Lung (tissue), 11 donors: ENCODE measurements at regions not wholly inside any gene's neighbourhood (a gene's known extent, or its start where the extent isn't known, plus 50 kb on each side); places are given as distances from the start of the nearest gene placed in this dataset.

Experiments
- ATAC-seq: fragments of 200-7000 bp; cut with Tn5 transposase; one replicate; pipeline ENCODE4 v1.9.1; 2020; ENCODE audit warnings: moderate number of reproducible peaks; ENCODE audit not compliant: insufficient read depth, low FRiP score
- DNase-seq, 3 donors: peaks; one replicate each; pipeline ENCODE4 v3.0.0-alpha.2; 2013 to 2017
- H3K27ac ChIP-seq, 2 donors: one replicate each; pipeline ENCODE4 v1.5.1; 2013; ENCODE audit warnings: mild to moderate bottlenecking in 2 of 2, moderate library complexity in 2 of 2, control low read depth in 1 of 2, inconsistent platforms in 1 of 2, low read depth in 1 of 2, low read length in 1 of 2
- H3K27me3 ChIP-seq, 3 donors: one replicate each; pipeline ENCODE4 v1.5.1; 2013; ENCODE audit warnings: low read length in 2 of 3; ENCODE audit not compliant: control insufficient read depth in 3 of 3, insufficient read depth in 3 of 3
- H3K36me3 ChIP-seq, 4 donors: one replicate each; pipeline ENCODE4 v1.5.1; 2013; ENCODE audit warnings: low read length in 4 of 4, mild to moderate bottlenecking in 1 of 4, moderate library complexity in 1 of 4; ENCODE audit not compliant: control insufficient read depth in 4 of 4, insufficient read depth in 4 of 4
- H3K4me1 ChIP-seq, 5 donors: one replicate each; pipeline ENCODE4 v1.5.1; 2013; ENCODE audit warnings: low read length in 5 of 5, mild to moderate bottlenecking in 2 of 5, moderate library complexity in 1 of 5; ENCODE audit not compliant: control insufficient read depth in 5 of 5, insufficient read depth in 5 of 5
- H3K4me3 ChIP-seq: one replicate; pipeline ENCODE4 v1.5.1; 2013; ENCODE audit warnings: mild to moderate bottlenecking, control low read depth, moderate library complexity
- H3K9ac ChIP-seq, 2 donors: one replicate each; pipeline ENCODE4 v1.5.1; 2013; ENCODE audit warnings: low read length in 2 of 2, control low read depth in 1 of 2; ENCODE audit not compliant: insufficient read depth in 1 of 2
- H3K9me3 ChIP-seq, 4 donors: one replicate each; pipeline ENCODE4 v1.5.1; 2013; ENCODE audit warnings: low read length in 3 of 4, mild to moderate bottlenecking in 1 of 4, moderate library complexity in 1 of 4; ENCODE audit not compliant: control insufficient read depth in 4 of 4, insufficient read depth in 3 of 4
- WGBS, 2 donors: extraction: QIAGEN DNeasy Blood & Tissue Kit; methylation state at CpG; one replicate each; pipeline ENCODE4 v1.1.7; 2013; 5-methylcytosine and 5-hydroxymethylcytosine counted together
- TF ChIP-seq, protein P1 (sequence below): IDR thresholded peaks from 2 replicates; pipeline ENCODE4 v1.5.1; 2012; ENCODE audit warnings: mild to moderate bottlenecking; ENCODE audit errors: control extremely low read depth, extremely low read depth
- donor health status: control.
- donor health status: control.
- donor health status: Bipolar disorder and iron deficiency.
- donor health status: healthy.
- donor health status: DM: yes; HTN: yes; CAD: no.

- no peak overlapping the region for H3K9ac ChIP-seq
- H3K27me3 ChIP-seq: no peaks in the 10 kb centered on the region
- 90 to 91% methylated on average over 3 of the region's 3 CpGs for WGBS, 2 donors
- H3K9me3 ChIP-seq: no peaks in the 10 kb centered on the region
- no peak for ATAC-seq
- no peaks in the 10 kb centered on the region for H3K36me3 ChIP-seq
- H3K4me1 ChIP-seq: peaks cover 0 to 7% (median 0%) of the 10 kb centered on the region in 5 donors
- H3K4me3 ChIP-seq: no peak overlapping the region
- no peak for DNase-seq
- TF ChIP-seq, protein P1, sequence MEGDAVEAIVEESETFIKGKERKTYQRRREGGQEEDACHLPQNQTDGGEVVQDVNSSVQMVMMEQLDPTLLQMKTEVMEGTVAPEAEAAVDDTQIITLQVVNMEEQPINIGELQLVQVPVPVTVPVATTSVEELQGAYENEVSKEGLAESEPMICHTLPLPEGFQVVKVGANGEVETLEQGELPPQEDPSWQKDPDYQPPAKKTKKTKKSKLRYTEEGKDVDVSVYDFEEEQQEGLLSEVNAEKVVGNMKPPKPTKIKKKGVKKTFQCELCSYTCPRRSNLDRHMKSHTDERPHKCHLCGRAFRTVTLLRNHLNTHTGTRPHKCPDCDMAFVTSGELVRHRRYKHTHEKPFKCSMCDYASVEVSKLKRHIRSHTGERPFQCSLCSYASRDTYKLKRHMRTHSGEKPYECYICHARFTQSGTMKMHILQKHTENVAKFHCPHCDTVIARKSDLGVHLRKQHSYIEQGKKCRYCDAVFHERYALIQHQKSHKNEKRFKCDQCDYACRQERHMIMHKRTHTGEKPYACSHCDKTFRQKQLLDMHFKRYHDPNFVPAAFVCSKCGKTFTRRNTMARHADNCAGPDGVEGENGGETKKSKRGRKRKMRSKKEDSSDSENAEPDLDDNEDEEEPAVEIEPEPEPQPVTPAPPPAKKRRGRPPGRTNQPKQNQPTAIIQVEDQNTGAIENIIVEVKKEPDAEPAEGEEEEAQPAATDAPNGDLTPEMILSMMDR: no peak
- H3K27ac ChIP-seq: no peak overlapping the region
Measured at GRCh38 chr2:156177654-156178053, 154.9 kb downstream of the NR4A2 start.

- Histone ChIP-seq H3K4me1 (no peaks in the 10 kb centered on the region), H3K4me3 (no peak overlapping the region), H3K27ac (no peak overlapping the region), H3K9me3 (no peaks in the 10 kb centered on the region), H3K27me3 (no peaks in the 10 kb centered on the region), H3K9ac (no peak overlapping the region), H3K36me3 (no peaks in the 10 kb centered on the region)
- WGBS, 2 donors: 79 to 88% methylated on average over 2 of the region's 2 CpGs
- DNase-seq (no peak), ATAC-seq (no peak)
- TF ChIP-seq, protein P1: no peak
Measured at GRCh38 chr2:156175946-156176345, 156.6 kb downstream of the NR4A2 start.

- no peak for ATAC-seq
- no peak overlapping the region for H3K4me3 ChIP-seq
- H3K4me1 ChIP-seq: no peaks in the 10 kb centered on the region
- no peak overlapping the region for H3K9ac ChIP-seq
- H3K27ac ChIP-seq: no peak overlapping the region
- H3K9me3 ChIP-seq: peaks cover 0 to 4% (median 0%) of the 10 kb centered on the region in 4 donors
- DNase-seq: no peak
- H3K36me3 ChIP-seq: no peaks in the 10 kb centered on the region
- TF ChIP-seq, protein P1: no peak
- 47 to 68% methylated on average over 2 of the region's 2 CpGs for WGBS, 2 donors
- H3K27me3 ChIP-seq: no peaks in the 10 kb centered on the region
Measured at GRCh38 chr2:156170929-156171328, 161.6 kb downstream of the NR4A2 start.

- WGBS, 2 donors: 64 to 71% methylated on average over 2 of the region's 2 CpGs
- ATAC-seq: no peak
- TF ChIP-seq, protein P1: no peak
Measured at GRCh38 chr2:156165742-156166141, 166.8 kb downstream of the NR4A2 start.

More at GRCh38 chr2:156165742-156166141, 166.8 kb downstream of the NR4A2 start:
- Histone ChIP-seq H3K36me3 (no peaks in the 10 kb centered on the region), H3K27me3 (no peaks in the 10 kb centered on the region), H3K9ac (no peak overlapping the region), H3K4me1 (no peaks in the 10 kb centered on the region), H3K9me3 (peaks cover 0 to 4% (median 0%) of the 10 kb centered on the region in 4 donors), H3K4me3 (no peak overlapping the region), H3K27ac (no peak overlapping the region)
- DNase-seq: peak in 1 of 3 donors; percentile 22
